ENCODE measurements at regions not wholly inside any gene's neighbourhood (a gene's known extent, or its start where the extent isn't known, plus 50 kb on each side); places are given as distances from the start of the nearest gene placed in this dataset.

- no peak for TF ChIP-seq TAF1 (IDR thresholded peaks at IDR 0.05; ENCODE audit: low read depth)
- no peak for TF ChIP-seq RAD21 (IDR thresholded peaks at IDR 0.05; ENCODE audit: low read depth)
- TF ChIP-seq MAX (IDR thresholded peaks at IDR 0.05), result no peak
- no peak for TF ChIP-seq REST (IDR thresholded peaks at IDR 0.05; ENCODE audit: low read depth)
- TF ChIP-seq CREB1 (IDR thresholded peaks at IDR 0.05; ENCODE audit: low read depth), result no peak
- no peak for TF ChIP-seq EP300 (IDR thresholded peaks at IDR 0.05; ENCODE audit: borderline replicate concordance)
- no peak for TF ChIP-seq EGR1 (IDR thresholded peaks at IDR 0.05)
- TF ChIP-seq TCF12 (IDR thresholded peaks at IDR 0.05; ENCODE audit: low read depth), result no peak
- no peak for TF ChIP-seq CEBPB (IDR thresholded peaks at IDR 0.05)
- no peak for TF ChIP-seq FOXM1 (IDR thresholded peaks at IDR 0.05; ENCODE audit: borderline replicate concordance, low read depth)
- TF ChIP-seq TEAD4 (IDR thresholded peaks at IDR 0.05), result no peak
- TF ChIP-seq YY1 (IDR thresholded peaks at IDR 0.05; ENCODE audit: low read depth), result no peak
- no peak for TF ChIP-seq NFIC (IDR thresholded peaks at IDR 0.05)
Measured at GRCh38 chr7:81366546-81366945, 403.3 kb downstream of the HGF start.

Measured in Ishikawa (cell line).